ENCODE measurements at regions not wholly inside any gene's neighbourhood (a gene's known extent, or its start where the extent isn't known, plus 50 kb on each side); places are given as distances from the start of the nearest gene placed in this dataset.

- TF ChIP-seq, protein P1, sequence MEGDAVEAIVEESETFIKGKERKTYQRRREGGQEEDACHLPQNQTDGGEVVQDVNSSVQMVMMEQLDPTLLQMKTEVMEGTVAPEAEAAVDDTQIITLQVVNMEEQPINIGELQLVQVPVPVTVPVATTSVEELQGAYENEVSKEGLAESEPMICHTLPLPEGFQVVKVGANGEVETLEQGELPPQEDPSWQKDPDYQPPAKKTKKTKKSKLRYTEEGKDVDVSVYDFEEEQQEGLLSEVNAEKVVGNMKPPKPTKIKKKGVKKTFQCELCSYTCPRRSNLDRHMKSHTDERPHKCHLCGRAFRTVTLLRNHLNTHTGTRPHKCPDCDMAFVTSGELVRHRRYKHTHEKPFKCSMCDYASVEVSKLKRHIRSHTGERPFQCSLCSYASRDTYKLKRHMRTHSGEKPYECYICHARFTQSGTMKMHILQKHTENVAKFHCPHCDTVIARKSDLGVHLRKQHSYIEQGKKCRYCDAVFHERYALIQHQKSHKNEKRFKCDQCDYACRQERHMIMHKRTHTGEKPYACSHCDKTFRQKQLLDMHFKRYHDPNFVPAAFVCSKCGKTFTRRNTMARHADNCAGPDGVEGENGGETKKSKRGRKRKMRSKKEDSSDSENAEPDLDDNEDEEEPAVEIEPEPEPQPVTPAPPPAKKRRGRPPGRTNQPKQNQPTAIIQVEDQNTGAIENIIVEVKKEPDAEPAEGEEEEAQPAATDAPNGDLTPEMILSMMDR (conservative IDR thresholded peaks at IDR 0.05) = no peak
- no peak for TF ChIP-seq ZFX (IDR thresholded peaks at IDR 0.05)
These were observed 95.1 kb downstream of the FAM50B start for GRCh38 chr6:3944246-3944645.

All from C4-2B (cell line).